ENCODE measurements at regions not wholly inside any gene's neighbourhood (a gene's known extent, or its start where the extent isn't known, plus 50 kb on each side); places are given as distances from the start of the nearest gene placed in this dataset.

DNA sequence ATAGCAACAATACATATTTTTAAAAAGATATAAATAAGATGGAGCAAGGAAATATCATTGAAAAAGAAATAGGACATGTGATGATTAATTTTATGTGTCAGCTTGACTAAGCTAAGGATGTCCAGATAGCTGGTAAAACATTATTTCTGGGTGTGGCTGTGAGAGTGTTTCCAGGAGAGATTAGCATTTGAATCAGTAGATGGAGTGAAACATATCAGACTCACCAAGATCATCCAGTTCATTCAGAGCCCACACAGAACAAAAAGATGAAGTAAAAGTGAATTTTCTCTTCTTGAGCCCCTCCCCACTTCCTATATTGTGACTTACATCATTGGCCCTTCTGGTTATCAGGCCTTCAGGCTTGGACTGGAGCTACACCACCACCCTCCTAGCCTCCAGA is 61.6 kb upstream of the TUSC7 start:
- no peak for TF ChIP-seq POLR2A (IDR thresholded peaks at IDR 0.05)
- TF ChIP-seq, protein P1, sequence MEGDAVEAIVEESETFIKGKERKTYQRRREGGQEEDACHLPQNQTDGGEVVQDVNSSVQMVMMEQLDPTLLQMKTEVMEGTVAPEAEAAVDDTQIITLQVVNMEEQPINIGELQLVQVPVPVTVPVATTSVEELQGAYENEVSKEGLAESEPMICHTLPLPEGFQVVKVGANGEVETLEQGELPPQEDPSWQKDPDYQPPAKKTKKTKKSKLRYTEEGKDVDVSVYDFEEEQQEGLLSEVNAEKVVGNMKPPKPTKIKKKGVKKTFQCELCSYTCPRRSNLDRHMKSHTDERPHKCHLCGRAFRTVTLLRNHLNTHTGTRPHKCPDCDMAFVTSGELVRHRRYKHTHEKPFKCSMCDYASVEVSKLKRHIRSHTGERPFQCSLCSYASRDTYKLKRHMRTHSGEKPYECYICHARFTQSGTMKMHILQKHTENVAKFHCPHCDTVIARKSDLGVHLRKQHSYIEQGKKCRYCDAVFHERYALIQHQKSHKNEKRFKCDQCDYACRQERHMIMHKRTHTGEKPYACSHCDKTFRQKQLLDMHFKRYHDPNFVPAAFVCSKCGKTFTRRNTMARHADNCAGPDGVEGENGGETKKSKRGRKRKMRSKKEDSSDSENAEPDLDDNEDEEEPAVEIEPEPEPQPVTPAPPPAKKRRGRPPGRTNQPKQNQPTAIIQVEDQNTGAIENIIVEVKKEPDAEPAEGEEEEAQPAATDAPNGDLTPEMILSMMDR (IDR thresholded peaks at IDR 0.05 in 8 of 11, conservative IDR thresholded peaks at IDR 0.05 in 3 of 11) = no peak
- no peak for TF ChIP-seq POLR2AphosphoS5 (IDR thresholded peaks at IDR 0.05)
- Histone ChIP-seq H3K27me3 (replicated peaks in 1 of 7) (no peaks in the 10 kb centered on the region), H3K4me1 (no peaks in the 10 kb centered on the region), H3K4me3 (no peak overlapping the region), H3K9me3 (no peaks in the 10 kb centered on the region), H3K36me3 (no peaks in the 10 kb centered on the region), H3K27ac (no peak overlapping the region)
- intact Hi-C loops (cut with DNase I; ENCODE audit: low total_unique reads) = no loop called here
- DNase-seq = no peak

Small RNAs in the stretch of these regions (small RNA-seq; reads per million reads assigned to genes)
- 0 reads per million in 4 donors for gene RN7SL582P

Data from spleen (tissue), 8 donors.